Inflammatory macrophage (primary cell): ENCODE measurements at regions not wholly inside any gene's neighbourhood (a gene's known extent, or its start where the extent isn't known, plus 50 kb on each side); places are given as distances from the start of the nearest gene placed in this dataset.

Experiments used
- DNase-seq, 2 donors: peaks; one replicate each; pipeline ENCODE4 v3.0.0-alpha.2; 2020 to 2022

GRCh38 chrX:45806410-45807121 lies 605.9 kb upstream of the DIPK2B start:
- no peak for DNase-seq

- DNase-seq: no peak
Measured at GRCh38 chrX:45804276-45804675, 603.6 kb upstream of the DIPK2B start.

DNA sequence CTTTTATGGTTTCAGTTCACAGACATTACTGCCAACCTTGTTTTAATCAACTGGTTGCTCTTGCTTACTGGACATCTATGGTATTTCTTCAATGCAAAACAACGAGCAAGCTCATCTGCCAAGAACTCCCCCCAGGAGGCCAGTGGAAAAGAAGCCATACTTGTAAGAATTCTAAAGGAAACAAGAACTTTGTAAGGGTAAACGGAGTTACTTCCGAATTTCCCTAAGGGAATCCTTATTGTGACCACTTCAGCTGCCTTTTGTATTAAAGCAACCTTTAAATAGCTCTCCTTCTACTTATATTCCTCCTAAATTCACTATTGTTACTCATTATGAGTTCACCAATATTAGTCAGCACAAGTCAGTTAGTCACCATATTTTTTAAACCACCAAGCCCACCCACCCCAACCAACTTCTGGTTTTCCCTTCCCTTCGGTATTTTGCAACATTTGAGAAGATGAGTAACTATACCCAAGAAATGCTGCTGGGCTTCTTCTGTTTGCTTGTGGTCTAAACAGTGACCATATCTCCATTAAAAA lies 602.8 kb upstream of the DIPK2B start:
- peak; percentile 81 to 86 for DNase-seq

DNA sequence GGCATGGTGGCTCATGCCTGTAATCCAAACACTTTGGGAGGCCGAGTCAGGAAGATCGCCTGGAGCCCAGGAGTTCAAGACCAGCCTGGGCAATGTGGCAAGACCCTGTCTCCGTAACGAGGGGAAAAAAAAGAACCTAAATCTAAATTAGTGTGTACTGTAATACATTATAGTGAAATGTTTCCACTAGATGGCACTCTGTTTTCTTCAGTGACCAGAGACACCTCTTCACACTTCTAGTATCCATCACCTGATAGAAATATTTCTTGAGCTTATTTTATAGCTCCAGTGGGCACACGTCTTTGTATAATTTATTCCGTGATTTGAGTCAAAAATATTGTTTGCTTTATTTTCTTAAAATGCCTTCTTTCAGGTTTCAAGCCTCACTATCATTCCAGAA lies 600.9 kb upstream of the DIPK2B start:
- peak; percentile 32 to 43 for DNase-seq

DNA sequence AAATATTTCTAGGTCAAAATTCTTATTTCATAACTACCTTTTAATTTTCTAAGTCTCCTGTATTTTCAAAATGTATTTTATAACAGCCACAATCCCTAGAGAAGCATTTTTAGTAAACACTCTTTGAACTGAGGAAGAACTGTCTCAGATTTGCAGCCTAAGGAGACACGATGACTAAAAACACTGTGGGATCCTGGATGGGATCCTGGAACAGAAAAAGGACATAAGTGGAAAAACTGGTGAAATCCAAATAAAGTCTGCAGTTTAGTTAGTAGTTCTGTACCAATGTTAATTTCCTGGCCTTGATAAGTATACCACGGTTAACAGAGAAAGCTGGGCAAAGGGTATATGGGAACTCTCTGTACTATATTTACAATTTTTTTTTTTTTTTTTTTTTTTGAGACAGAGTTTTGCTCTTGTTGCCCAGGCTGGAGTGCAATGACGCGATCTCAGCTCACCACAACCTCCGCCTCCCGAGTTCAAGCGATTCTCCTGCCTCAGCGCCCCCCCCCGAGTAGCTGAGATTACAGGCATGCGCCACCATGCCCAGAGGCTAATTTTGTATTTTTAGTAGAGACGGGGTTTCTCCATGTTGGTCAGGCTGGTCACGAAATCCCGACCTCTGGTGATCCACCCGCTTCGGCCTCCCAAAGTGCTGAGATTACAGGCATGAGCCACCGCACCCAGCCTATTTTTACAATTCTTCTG lies 600.2 kb upstream of the DIPK2B start:
- DNase-seq: peak in 1 of 2 donors; percentile 36

DNA sequence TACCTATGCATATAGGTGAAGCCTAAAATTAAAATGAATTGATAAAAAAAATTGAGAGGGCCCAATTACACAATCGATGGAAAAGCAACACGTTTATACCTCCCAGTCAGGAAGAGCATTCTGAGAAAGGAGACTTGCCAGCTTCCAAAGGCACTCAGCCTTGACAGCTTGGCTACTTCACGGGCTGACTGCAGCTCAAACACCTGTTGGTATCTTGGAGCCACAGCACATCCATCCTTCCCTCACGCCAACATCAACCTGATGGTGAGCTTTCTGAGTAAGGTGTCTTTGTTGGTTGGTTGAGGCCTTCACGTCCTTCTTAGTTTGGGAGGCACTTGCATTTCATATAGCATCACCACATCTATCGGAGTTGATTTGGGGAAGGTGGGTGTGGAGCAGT lies 598.9 kb upstream of the DIPK2B start:
- DNase-seq: no peak

DNA sequence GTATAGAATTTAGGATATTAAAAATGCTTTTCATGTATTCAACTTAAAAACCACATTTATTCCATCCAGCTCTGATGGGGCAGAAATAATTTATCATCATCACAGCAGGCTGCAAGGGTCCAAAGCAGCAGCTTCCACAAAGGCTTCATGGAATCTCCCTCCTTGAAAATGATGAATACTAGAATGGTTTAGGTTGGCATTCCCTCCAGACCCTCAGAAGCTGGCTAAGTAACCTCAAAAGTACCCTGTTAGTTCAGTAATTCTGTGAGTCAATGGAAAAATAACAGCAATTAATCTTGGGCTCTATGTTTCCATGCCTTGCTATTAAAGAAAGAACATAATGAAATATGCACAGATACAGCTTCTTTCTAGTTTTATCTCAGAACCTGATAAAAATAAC lies 594.9 kb upstream of the DIPK2B start:
- no peak for DNase-seq

GRCh38 chrX:45794995-45795337 lies 594.3 kb upstream of the DIPK2B start:
- DNase-seq: no peak

DNA sequence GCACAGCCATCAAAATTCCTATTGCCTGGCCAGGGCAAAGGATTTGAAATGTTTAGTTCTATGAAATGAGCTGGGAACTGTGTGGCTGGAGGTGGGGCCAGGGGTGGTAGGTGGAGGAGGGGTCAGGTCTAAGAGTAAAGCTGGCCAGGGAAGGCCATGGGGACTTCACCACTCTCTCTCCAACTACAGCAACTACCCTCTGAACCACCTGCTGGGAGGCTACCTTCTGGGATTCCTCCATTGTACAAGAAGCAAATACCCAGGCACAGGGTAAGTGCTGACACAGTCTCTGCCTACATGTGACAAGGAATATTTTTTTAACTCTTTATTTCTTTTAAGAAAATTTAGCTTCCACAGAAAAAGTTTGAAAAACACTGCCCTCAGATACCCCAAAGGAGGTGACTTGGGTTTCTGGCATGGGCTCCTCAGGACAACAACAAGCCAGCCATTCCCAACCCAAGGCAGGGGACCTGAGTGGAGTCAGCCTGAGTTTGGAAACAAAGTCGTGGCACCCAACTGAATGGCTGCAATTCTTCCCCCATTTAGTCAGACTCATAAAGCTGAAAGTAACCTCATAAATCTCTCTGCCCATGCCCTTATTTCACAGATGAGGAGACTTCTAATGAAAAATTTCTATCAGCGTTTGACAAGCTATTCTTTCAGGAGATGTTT lies 593.8 kb upstream of the DIPK2B start:
- DNase-seq: no peak

GRCh38 chrX:45788941-45789348 lies 588.3 kb upstream of the DIPK2B start:
- peak; percentile 58 to 76 for DNase-seq

DNA sequence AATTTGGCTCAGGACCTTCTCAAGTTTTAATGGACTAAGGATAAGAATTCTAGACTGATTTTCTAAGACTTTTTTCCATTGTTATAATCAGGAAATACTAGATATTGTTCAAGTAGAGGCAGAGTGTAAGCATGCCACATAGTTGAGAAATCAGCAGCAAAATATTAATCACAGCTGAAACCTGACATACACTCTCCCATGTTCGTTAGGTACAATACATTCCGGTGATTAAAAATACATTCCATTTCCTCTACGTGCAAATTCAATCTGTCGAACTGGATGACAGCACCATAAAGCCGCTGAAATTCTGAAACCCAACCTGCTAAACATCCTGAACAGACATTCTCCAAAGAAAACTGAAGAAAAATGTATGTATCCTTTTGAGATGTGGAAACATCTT lies 587.6 kb upstream of the DIPK2B start:
- DNase-seq: no peak

DNA sequence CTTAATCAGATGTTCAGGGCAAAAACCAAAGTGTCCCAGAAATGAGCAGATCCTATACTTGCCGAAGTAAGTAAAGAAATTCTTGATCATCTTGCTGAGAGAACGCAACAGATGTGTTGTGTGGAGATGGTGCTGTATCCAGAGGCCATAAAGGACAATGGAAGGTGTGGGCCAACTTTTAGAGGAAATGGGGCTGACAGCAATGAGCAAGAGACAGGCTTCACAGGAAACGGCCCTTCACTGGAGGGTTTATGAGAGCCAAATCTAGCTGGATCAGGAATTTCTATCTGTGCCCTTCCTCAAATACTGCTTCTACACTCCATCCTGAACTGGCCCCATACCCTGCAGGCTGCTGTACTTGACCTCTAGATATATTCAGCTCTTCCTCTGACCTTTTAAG lies 583.9 kb upstream of the DIPK2B start:
- no peak for DNase-seq

DNA sequence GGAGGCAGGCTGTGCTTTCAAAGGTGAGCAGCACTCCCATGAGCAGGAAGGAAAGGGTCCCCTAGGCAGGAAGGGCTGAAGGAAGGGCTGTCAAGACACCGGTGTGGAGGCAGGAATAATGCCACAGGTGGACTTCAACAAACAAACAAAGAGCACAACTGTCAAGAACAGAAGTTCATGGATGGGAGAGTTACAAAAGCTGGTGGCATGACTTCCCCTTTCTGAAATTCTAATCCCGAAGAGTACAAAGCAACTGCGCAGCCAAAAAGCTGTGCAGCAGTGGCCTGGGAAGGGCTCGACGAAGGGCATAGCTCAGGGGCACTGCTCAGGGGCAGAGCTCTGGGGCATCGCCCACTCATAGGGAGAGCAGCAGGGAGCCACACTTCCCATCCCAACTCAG lies 582.3 kb upstream of the DIPK2B start:
- peak in 1 of 2 donors; percentile 31 for DNase-seq

- peak; percentile 40 to 60 for DNase-seq
Measured at GRCh38 chrX:45781901-45782553, 581.4 kb upstream of the DIPK2B start.

DNA sequence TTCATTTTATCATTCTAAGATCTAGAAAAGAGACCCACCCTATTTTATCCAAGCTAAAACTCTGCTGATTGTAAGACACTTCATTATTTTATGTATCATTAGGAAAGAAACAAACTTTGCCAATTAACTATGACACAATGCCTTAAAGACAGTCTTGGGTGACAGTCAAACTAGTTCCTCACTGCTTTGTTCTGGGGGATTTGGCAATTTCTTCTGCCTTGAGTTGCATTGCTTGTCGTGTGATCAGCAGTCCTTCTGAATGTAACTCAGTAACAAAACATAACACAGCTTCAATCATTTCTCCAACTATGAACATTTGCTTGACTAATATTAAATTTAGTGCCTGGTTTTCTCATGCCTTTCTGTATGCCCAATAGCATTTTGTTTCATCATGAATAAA lies 577.9 kb upstream of the DIPK2B start:
- peak; percentile 80 to 85 for DNase-seq

- DNase-seq: no peak
Measured at GRCh38 chrX:45777366-45777765, 576.7 kb upstream of the DIPK2B start.

DNA sequence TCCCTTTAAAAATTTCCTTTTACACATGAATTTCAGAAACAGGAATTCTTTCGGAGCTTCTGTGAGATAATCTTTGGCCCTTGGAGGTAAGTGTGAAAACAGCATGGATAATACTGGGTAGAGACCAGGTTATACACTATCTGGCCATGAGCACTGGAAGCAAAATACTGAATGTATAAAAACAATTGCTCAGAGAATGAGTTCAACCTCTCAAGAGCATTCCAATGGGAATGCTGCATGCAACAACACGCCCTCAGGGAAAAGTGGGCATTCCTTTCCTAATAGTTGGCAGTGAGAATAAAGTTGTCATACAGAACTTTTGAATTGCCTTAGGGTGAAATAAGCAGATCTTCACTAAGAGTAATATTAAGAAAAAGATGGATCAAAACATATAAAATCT lies 574.8 kb upstream of the DIPK2B start:
- no peak for DNase-seq

DNA sequence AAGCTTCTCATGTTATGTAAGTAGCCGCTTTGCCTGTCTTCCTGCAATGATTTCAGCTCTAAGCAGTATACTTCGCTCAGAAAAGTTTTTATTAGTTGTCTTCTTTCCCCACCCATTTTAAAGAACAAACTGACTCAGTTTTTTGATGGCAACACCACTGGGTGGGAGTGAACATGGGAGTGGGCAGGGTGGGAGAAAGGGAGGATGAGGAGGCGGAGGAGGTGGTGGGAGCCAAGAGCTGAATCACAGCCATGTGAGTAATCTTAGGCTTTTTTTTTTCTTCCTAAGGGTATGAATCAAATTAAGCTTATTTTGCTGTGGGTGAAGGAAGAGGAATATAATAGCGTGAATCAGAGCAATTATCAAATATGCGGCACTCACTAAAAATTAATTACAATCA lies 574.3 kb upstream of the DIPK2B start:
- DNase-seq: peak; percentile 59 to 71

- no peak for DNase-seq
Measured at GRCh38 chrX:45773572-45773971, 572.9 kb upstream of the DIPK2B start.

- DNase-seq: peak; percentile 41 to 67
Measured at GRCh38 chrX:45771560-45772340, 571.1 kb upstream of the DIPK2B start.

GRCh38 chrX:45771114-45771513 lies 570.4 kb upstream of the DIPK2B start:
- peak; percentile 24 to 52 for DNase-seq
